ENCODE measurements at regions not wholly inside any gene's neighbourhood (a gene's known extent, or its start where the extent isn't known, plus 50 kb on each side); places are given as distances from the start of the nearest gene placed in this dataset.

- no peak overlapping the region for H3K4me3 ChIP-seq
- TF ChIP-seq, protein P1, sequence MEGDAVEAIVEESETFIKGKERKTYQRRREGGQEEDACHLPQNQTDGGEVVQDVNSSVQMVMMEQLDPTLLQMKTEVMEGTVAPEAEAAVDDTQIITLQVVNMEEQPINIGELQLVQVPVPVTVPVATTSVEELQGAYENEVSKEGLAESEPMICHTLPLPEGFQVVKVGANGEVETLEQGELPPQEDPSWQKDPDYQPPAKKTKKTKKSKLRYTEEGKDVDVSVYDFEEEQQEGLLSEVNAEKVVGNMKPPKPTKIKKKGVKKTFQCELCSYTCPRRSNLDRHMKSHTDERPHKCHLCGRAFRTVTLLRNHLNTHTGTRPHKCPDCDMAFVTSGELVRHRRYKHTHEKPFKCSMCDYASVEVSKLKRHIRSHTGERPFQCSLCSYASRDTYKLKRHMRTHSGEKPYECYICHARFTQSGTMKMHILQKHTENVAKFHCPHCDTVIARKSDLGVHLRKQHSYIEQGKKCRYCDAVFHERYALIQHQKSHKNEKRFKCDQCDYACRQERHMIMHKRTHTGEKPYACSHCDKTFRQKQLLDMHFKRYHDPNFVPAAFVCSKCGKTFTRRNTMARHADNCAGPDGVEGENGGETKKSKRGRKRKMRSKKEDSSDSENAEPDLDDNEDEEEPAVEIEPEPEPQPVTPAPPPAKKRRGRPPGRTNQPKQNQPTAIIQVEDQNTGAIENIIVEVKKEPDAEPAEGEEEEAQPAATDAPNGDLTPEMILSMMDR (IDR thresholded peaks at IDR 0.05), result no peak
- no peak overlapping the region for H3K9ac ChIP-seq (ENCODE audit: low read depth in 2 of 2, low read length in 2 of 2)
- no peaks in the 10 kb centered on the region for H3K4me1 ChIP-seq
- no peaks in the 10 kb centered on the region for H3K9me3 ChIP-seq
- H3K27ac ChIP-seq, result no peak overlapping the region
- DNase-seq, result no peak
- intact Hi-C loops (cut with DNase I), result no loop called here
- H3K27me3 ChIP-seq, result no peaks in the 10 kb centered on the region
- no peaks in the 10 kb centered on the region for H3K36me3 ChIP-seq
Observed at GRCh38 chr1:199208847-199209246, 570.0 kb downstream of the PTPRC start.

DNA sequence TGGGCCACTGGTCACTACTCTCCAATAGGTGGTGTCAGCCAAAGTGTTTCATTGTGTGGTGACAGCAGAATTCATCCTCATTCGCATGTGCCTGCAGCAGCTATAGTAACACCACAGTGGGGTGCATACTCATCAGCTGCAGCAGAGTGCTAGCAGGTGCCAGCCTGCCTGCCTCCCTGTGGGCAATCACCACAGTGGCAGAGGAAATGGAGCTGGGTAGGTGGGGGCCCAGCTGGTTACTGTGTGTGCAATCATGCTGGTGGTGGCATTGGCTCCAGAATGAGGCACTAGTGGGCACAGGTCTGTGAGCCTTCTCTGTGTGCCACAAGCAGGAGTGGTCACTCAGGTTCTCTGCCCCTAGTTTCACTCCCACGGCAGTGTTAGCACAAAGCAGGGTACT lies 579.2 kb downstream of the PTPRC start:
- no peak overlapping the region for H3K27ac ChIP-seq
- no peaks in the 10 kb centered on the region for H3K27me3 ChIP-seq
- TF ChIP-seq, protein P1 (IDR thresholded peaks at IDR 0.05), result no peak
- H3K4me3 ChIP-seq, result no peak overlapping the region
- H3K9me3 ChIP-seq, result no peaks in the 10 kb centered on the region
- intact Hi-C loops (cut with DNase I), result no loop called here
- H3K36me3 ChIP-seq, result no peaks in the 10 kb centered on the region
- H3K9ac ChIP-seq (ENCODE audit: low read depth in 2 of 2, low read length in 2 of 2), result no peak overlapping the region
- H3K4me1 ChIP-seq, result no peaks in the 10 kb centered on the region
- DNase-seq, result no peak

- Histone ChIP-seq H3K4me3 (no peak overlapping the region), H3K4me1 (no peaks in the 10 kb centered on the region), H3K9ac (ENCODE audit: low read depth in 2 of 2, low read length in 2 of 2) (no peak overlapping the region), H3K36me3 (no peaks in the 10 kb centered on the region), H3K9me3 (no peaks in the 10 kb centered on the region), H3K27ac (no peak overlapping the region), H3K27me3 (no peaks in the 10 kb centered on the region)
- TF ChIP-seq, protein P1 (IDR thresholded peaks at IDR 0.05), result no peak
- intact Hi-C loops (cut with DNase I), result no loop called here
- DNase-seq, result no peak
Observed at GRCh38 chr1:199218533-199218932, 579.7 kb downstream of the PTPRC start.

DNA sequence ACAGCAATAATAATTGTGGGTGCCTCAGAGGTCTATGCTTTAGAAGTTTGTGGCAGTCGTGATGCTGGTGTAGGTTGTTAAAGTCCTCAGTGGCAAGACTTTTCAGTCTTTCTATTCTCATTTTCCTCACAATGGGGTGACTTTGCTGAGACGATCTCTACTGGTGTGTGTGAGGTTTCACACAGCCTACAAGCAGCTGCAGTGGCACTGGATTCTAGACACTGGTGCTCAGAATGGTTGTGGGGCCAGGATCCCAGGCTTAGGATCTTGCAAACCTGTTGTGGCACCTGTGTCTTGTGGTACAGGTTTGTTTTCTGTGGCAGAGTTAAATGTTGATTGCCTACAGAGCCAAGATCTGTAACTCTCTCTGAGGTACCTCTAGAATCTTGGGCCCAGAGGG lies 581.2 kb downstream of the PTPRC start:
- intact Hi-C loops (cut with DNase I), result no loop called here
- H3K4me3 ChIP-seq, result no peak overlapping the region
- DNase-seq, result no peak
- H3K27me3 ChIP-seq, result no peaks in the 10 kb centered on the region
- no peak overlapping the region for H3K9ac ChIP-seq (ENCODE audit: low read depth in 2 of 2, low read length in 2 of 2)
- H3K27ac ChIP-seq, result no peak overlapping the region
- no peaks in the 10 kb centered on the region for H3K4me1 ChIP-seq
- H3K9me3 ChIP-seq, result no peaks in the 10 kb centered on the region
- TF ChIP-seq, protein P1 (IDR thresholded peaks at IDR 0.05), result no peak
- H3K36me3 ChIP-seq, result no peaks in the 10 kb centered on the region

DNA sequence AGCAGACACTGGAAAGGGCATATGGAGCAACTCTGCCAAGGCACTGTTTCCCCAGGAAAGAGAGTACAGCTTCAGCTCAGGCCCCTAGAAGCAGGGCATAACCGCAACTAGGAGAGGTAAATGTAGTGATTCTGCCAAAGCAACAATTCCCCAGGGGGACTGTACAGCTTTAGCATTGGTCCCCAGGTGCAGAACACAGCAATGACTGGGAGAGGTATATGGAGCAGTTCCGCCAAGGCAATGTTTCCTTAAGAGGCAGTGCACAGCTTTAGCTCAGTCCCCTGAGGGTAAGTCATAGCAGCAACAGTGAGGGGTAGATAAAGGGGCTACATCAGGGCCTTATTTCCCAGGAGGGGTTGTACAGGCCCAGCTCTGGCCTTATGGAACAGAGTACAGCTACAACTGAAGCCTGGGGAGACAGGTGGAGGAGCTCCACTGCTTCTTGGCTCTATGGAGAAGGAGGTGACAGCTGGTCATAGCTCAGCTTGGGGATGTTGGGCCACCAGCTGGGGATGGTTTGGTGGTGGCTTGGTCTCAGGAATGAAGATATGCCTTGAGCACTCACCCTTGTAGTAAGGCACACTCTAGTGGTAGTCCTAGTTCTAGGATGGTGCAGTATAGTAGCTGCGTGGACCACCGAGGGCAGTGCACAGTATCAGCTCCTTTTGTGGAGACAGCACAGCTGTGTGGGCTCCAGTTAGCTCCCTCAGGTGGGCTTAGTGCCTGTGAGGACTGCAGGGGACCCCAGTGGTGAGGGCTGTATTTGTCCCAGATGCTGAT lies 582.7 kb downstream of the PTPRC start:
- intact Hi-C loops (cut with DNase I), result no loop called here
- no peaks in the 10 kb centered on the region for H3K9me3 ChIP-seq
- no peak overlapping the region for H3K9ac ChIP-seq (ENCODE audit: low read depth in 2 of 2, low read length in 2 of 2)

More for the DNA sequence above, 582.7 kb downstream of the PTPRC start:
- no peak overlapping the region for H3K4me3 ChIP-seq
- TF ChIP-seq, protein P1 (IDR thresholded peaks at IDR 0.05), result no peak
- H3K27me3 ChIP-seq, result no peaks in the 10 kb centered on the region
- H3K27ac ChIP-seq, result no peak overlapping the region
- DNase-seq, result no peak
- no peaks in the 10 kb centered on the region for H3K36me3 ChIP-seq
- no peaks in the 10 kb centered on the region for H3K4me1 ChIP-seq

Measured in colonic mucosa (tissue), 4 donors.